ENCODE measurements at regions not wholly inside any gene's neighbourhood (a gene's known extent, or its start where the extent isn't known, plus 50 kb on each side); places are given as distances from the start of the nearest gene placed in this dataset.

DNA sequence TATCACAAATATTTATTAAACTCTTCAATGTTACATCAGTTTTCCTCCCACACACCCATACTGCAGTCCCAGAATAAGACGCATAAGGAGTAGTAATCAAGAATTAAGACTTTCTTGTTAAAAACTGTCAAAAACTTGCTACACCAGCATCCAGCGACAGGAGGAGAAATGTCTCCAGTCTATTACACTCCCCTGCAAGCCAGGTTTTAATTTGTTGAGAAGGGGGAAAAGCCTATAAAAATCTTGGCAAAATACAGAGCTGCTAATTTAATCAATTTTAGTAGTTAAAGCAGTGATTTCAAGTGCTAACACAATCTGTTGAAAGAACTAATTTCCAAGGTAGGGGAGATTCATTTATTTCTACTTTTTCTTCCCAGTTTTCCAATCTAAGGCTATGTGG is 102.0 kb upstream of the MED13 start:
- TF ChIP-seq ZNF274 (IDR thresholded peaks at IDR 0.05; ENCODE audit: low read depth, low read length) (no peak), YY1 (IDR thresholded peaks at IDR 0.05; ENCODE audit: insufficient read depth, insufficient read length) (no peak), SUZ12 (IDR thresholded peaks at IDR 0.05; ENCODE audit: extremely low read depth, insufficient read depth, insufficient read length) (no peak)
